Progenitor cell of endocrine pancreas (in vitro differentiated cells): ENCODE measurements at regions not wholly inside any gene's neighbourhood (a gene's known extent, or its start where the extent isn't known, plus 50 kb on each side); places are given as distances from the start of the nearest gene placed in this dataset.

Experiments
- DNase-seq: peaks from one replicate; pipeline ENCODE4 v3.0.0; 2021; ENCODE audit warnings: low spot score; ENCODE audit not compliant: unreplicated experiment
- H3K27ac Mint-ChIP-seq: 2 replicates; pipeline ENCODE4 v1.8.0; 2021; ENCODE audit warnings: mild to moderate bottlenecking, moderate library complexity, mixed read lengths
- H3K27me3 Mint-ChIP-seq: 2 replicates; pipeline ENCODE4 v1.8.0; 2021; ENCODE audit warnings: mixed read lengths
- H3K36me3 Mint-ChIP-seq: 2 replicates; pipeline ENCODE4 v1.8.0; 2022; ENCODE audit warnings: mixed read lengths; ENCODE audit not compliant: insufficient read depth
- H3K4me1 Mint-ChIP-seq: 2 replicates; pipeline ENCODE4 v1.8.0; 2021; ENCODE audit warnings: low read depth, mixed read lengths
- H3K4me3 Mint-ChIP-seq: 2 replicates; pipeline ENCODE4 v1.8.0; 2021; ENCODE audit warnings: low read depth, mild to moderate bottlenecking, moderate library complexity, mixed read lengths
- H3K9me3 Mint-ChIP-seq: 2 replicates; pipeline ENCODE4 v1.8.0; 2021; ENCODE audit warnings: low read depth, mixed read lengths
- CTCF ChIP-seq: fragments of 200-600 bp; sonication (generic); IDR thresholded peaks from one replicate; pipeline ENCODE4 v1.5.0; 2021; ENCODE audit warnings: antibody characterized with exemption, mild to moderate bottlenecking; ENCODE audit not compliant: unreplicated experiment

GRCh38 chr9:2418619-2419018 lies 203.0 kb upstream of the VLDLR start:
- no peak for TF ChIP-seq CTCF
- no peak overlapping the region for H3K4me3 Mint-ChIP-seq
- peaks cover 5% of the 10 kb centered on the region for H3K9me3 Mint-ChIP-seq
- no peaks in the 10 kb centered on the region for H3K36me3 Mint-ChIP-seq
- H3K27me3 Mint-ChIP-seq, result no peaks in the 10 kb centered on the region
- DNase-seq, result no peak
- peaks cover 25% of the 10 kb centered on the region for H3K4me1 Mint-ChIP-seq
- no peak overlapping the region for H3K27ac Mint-ChIP-seq

- Mint-ChIP-seq H3K27me3 (no peaks in the 10 kb centered on the region), H3K4me1 (peaks cover 25% of the 10 kb centered on the region), H3K36me3 (no peaks in the 10 kb centered on the region), H3K9me3 (peaks cover 5% of the 10 kb centered on the region), H3K4me3 (no peak overlapping the region), H3K27ac (no peak overlapping the region)
- no peak for DNase-seq
- TF ChIP-seq CTCF, result no peak
These were observed 202.2 kb upstream of the VLDLR start for GRCh38 chr9:2419347-2419746.

GRCh38 chr9:2420543-2420942 lies 201.0 kb upstream of the VLDLR start:
- H3K27me3 Mint-ChIP-seq, result no peaks in the 10 kb centered on the region

GRCh38 chr9:2424619-2425033 lies 197.0 kb upstream of the VLDLR start:
- no peak overlapping the region for H3K27ac Mint-ChIP-seq

More at GRCh38 chr9:2420543-2420942, 201.0 kb upstream of the VLDLR start:
- no peak for DNase-seq
- H3K4me1 Mint-ChIP-seq, result peaks cover 20% of the 10 kb centered on the region
- no peaks in the 10 kb centered on the region for H3K9me3 Mint-ChIP-seq
- no peaks in the 10 kb centered on the region for H3K36me3 Mint-ChIP-seq
- H3K27ac Mint-ChIP-seq, result no peak overlapping the region
- no peak for TF ChIP-seq CTCF
- no peak overlapping the region for H3K4me3 Mint-ChIP-seq

GRCh38 chr9:2425676-2426075 lies 195.9 kb upstream of the VLDLR start:
- H3K27me3 Mint-ChIP-seq, result peaks cover 1% of the 10 kb centered on the region
- no peak overlapping the region for H3K4me3 Mint-ChIP-seq
- DNase-seq, result no peak
- no peak overlapping the region for H3K27ac Mint-ChIP-seq
- H3K4me1 Mint-ChIP-seq, result peaks cover 16% of the 10 kb centered on the region
- H3K36me3 Mint-ChIP-seq, result no peaks in the 10 kb centered on the region
- H3K9me3 Mint-ChIP-seq, result no peaks in the 10 kb centered on the region
- TF ChIP-seq CTCF, result no peak

More at GRCh38 chr9:2424619-2425033, 197.0 kb upstream of the VLDLR start:
- TF ChIP-seq CTCF, result no peak
- no peak overlapping the region for H3K4me3 Mint-ChIP-seq
- no peaks in the 10 kb centered on the region for H3K27me3 Mint-ChIP-seq
- no peaks in the 10 kb centered on the region for H3K36me3 Mint-ChIP-seq
- no peak for DNase-seq
- H3K4me1 Mint-ChIP-seq, result peaks cover 22% of the 10 kb centered on the region
- no peaks in the 10 kb centered on the region for H3K9me3 Mint-ChIP-seq
